Stimulated activated CD4-positive, alpha-beta T cell treated with anti-CD3 and anti-CD28 coated beads, Interleukin-2, amount 100 ng/mL, for 4 hours (primary cell): ENCODE measurements at regions not wholly inside any gene's neighbourhood (a gene's known extent, or its start where the extent isn't known, plus 50 kb on each side); places are given as distances from the start of the nearest gene placed in this dataset.
"Not testable (repeated sequence)": the region's sequence is repeated elsewhere in the genome, so short reads cannot be mapped to it uniquely, and the experiment has no call there.

Source experiments
- DNase-seq: peaks from one replicate; pipeline ENCODE4 v3.0.0-alpha.2; 2020; ENCODE audit warnings: low read depth

- no peak for DNase-seq
These were observed 508.1 kb upstream of the ID4 start for GRCh38 chr6:19329078-19329477.

GRCh38 chr6:19331089-19331488 is 506.1 kb upstream of the ID4 start:
- DNase-seq, result no peak

GRCh38 chr6:19332806-19333460 is 504.2 kb upstream of the ID4 start:
- DNase-seq, result no peak

GRCh38 chr6:19333936-19334335 is 503.2 kb upstream of the ID4 start:
- no peak for DNase-seq

GRCh38 chr6:19336579-19336978 is 500.6 kb upstream of the ID4 start:
- no peak for DNase-seq

GRCh38 chr6:19337101-19337500 is 500.1 kb upstream of the ID4 start:
- no peak for DNase-seq

GRCh38 chr6:19342616-19343015 is 494.6 kb upstream of the ID4 start:
- DNase-seq, result no peak

GRCh38 chr6:19349429-19349828 is 487.7 kb upstream of the ID4 start:
- no peak for DNase-seq

- no peak for DNase-seq
These were observed 483.0 kb upstream of the ID4 start for GRCh38 chr6:19354181-19354580.

- DNase-seq, result no peak
These were observed 480.5 kb upstream of the ID4 start for GRCh38 chr6:19356692-19357091.

- DNase-seq, result no peak
These were observed 474.8 kb upstream of the ID4 start for GRCh38 chr6:19362396-19362795.

- DNase-seq, result no peak
These were observed 468.7 kb upstream of the ID4 start for GRCh38 chr6:19368511-19368910.

- no peak for DNase-seq
These were observed 467.4 kb upstream of the ID4 start for GRCh38 chr6:19369785-19370184.

- no peak for DNase-seq
These were observed 466.3 kb upstream of the ID4 start for GRCh38 chr6:19370831-19371230.

GRCh38 chr6:19375613-19376012 is 461.6 kb upstream of the ID4 start:
- no peak for DNase-seq

GRCh38 chr6:19377722-19378121 is 459.4 kb upstream of the ID4 start:
- no peak for DNase-seq

GRCh38 chr6:19380293-19380692 is 456.9 kb upstream of the ID4 start:
- no peak for DNase-seq

GRCh38 chr6:19382676-19383075 is 454.5 kb upstream of the ID4 start:
- no peak for DNase-seq

GRCh38 chr6:19391926-19392325 is 445.2 kb upstream of the ID4 start:
- DNase-seq, result no peak

GRCh38 chr6:19394051-19394450 is 443.1 kb upstream of the ID4 start:
- DNase-seq, result no peak

- DNase-seq, result no peak
These were observed 442.5 kb upstream of the ID4 start for GRCh38 chr6:19394687-19395086.

GRCh38 chr6:19395316-19395715 is 441.9 kb upstream of the ID4 start:
- DNase-seq, result no peak

- DNase-seq, result no peak
These were observed 437.8 kb upstream of the ID4 start for GRCh38 chr6:19399406-19399805.

GRCh38 chr6:19404884-19405283 is 432.3 kb upstream of the ID4 start:
- not testable (repeated sequence) for DNase-seq

GRCh38 chr6:19408331-19408730 is 428.8 kb upstream of the ID4 start:
- DNase-seq, result no peak
